HepG2 (cell line): ENCODE measurements at regions not wholly inside any gene's neighbourhood (a gene's known extent, or its start where the extent isn't known, plus 50 kb on each side); places are given as distances from the start of the nearest gene placed in this dataset.

Experiments used
- AHDC1 ChIP-seq: sonication (generic); formaldehyde crosslinking; IDR thresholded peaks from 2 replicates; pipeline ENCODE4 v1.5.1; 2020; ENCODE audit warnings: mild to moderate bottlenecking, missing genetic modification reagents, borderline replicate concordance
- ARID3A ChIP-seq: IDR thresholded peaks from 2 replicates; pipeline ENCODE4 v1.6.1; 2012; ENCODE audit warnings: low read depth, low read length, improper control_type of control experiment
- ATAD3A ChIP-seq: sonication (generic); formaldehyde crosslinking; IDR thresholded peaks from 2 replicates; pipeline ENCODE4 v1.4.0; 2020; ENCODE audit warnings: missing genetic modification reagents
- CHD2 ChIP-seq: IDR thresholded peaks from 2 replicates; pipeline ENCODE4 v1.6.1; 2011; ENCODE audit warnings: low read depth, low read length, improper control_type of control experiment
- FOSL2 ChIP-seq: sonication (generic); formaldehyde crosslinking; IDR thresholded peaks from 2 replicates; pipeline ENCODE4 v1.4.0; 2020; ENCODE audit warnings: missing genetic modification reagents
- FOXP1 ChIP-seq, 2 experiments: fragments of 450-650 bp in 1 of 2; IDR thresholded peaks; 2 replicates each; pipeline ENCODE4 v1.6.1; 2017 to 2018; ENCODE audit warnings: antibody characterized with exemption in 1 of 2
- GABPB1 ChIP-seq: IDR thresholded peaks from 2 replicates; pipeline ENCODE4 v1.6.1; 2016; ENCODE audit warnings: mild to moderate bottlenecking, missing genetic modification reagents, moderate library complexity, missing compliant biosample characterization
- KAT7 ChIP-seq: IDR thresholded peaks from 2 replicates; pipeline ENCODE4 v1.6.1; 2018; ENCODE audit warnings: borderline replicate concordance, missing compliant biosample characterization
- NFIC ChIP-seq: IDR thresholded peaks from 2 replicates; pipeline ENCODE4 v1.6.1; 2012; ENCODE audit warnings: mild to moderate bottlenecking, low read length, inconsistent platforms
- NR1H2 ChIP-seq: sonication (generic); formaldehyde crosslinking; IDR thresholded peaks from 2 replicates; pipeline ENCODE4 v1.8.1; 2022; ENCODE audit warnings: low read depth, missing genetic modification reagents, borderline replicate concordance
- PHF8 ChIP-seq: sonication (generic); formaldehyde crosslinking; IDR thresholded peaks from 2 replicates; pipeline ENCODE4 v1.5.0; 2020; ENCODE audit warnings: missing genetic modification reagents
- SAP130 ChIP-seq: IDR thresholded peaks from 2 replicates; pipeline ENCODE4 v1.6.1; 2016; ENCODE audit warnings: low read depth
- SOX5 ChIP-seq: IDR thresholded peaks from 2 replicates; pipeline ENCODE4 v1.6.1; 2016; ENCODE audit warnings: borderline replicate concordance
- ZBTB14 ChIP-seq: sonication (generic); formaldehyde crosslinking; IDR thresholded peaks from 2 replicates; pipeline ENCODE4 v1.4.0; 2020; ENCODE audit warnings: missing genetic modification reagents
- ZFP1 ChIP-seq: IDR thresholded peaks from 2 replicates; pipeline ENCODE4 v1.6.1; 2016
- ZNF12 ChIP-seq: sonication (generic); formaldehyde crosslinking; IDR thresholded peaks from 2 replicates; pipeline ENCODE4 v1.5.0; 2020; ENCODE audit warnings: missing genetic modification reagents
- ZNF18 ChIP-seq: sonication (generic); formaldehyde crosslinking; IDR thresholded peaks from 2 replicates; pipeline ENCODE4 v1.8.0; 2022; ENCODE audit warnings: mild to moderate bottlenecking, missing genetic modification reagents; ENCODE audit not compliant: insufficient replicate concordance
- ZNF224 ChIP-seq: sonication (generic); formaldehyde crosslinking; IDR thresholded peaks from 2 replicates; pipeline ENCODE4 v1.5.0; 2020; ENCODE audit warnings: mild to moderate bottlenecking, missing genetic modification reagents
- ZNF652 ChIP-seq: IDR thresholded peaks from 2 replicates; pipeline ENCODE4 v1.6.1; 2016; ENCODE audit warnings: low read depth, borderline replicate concordance
- ZNF674 ChIP-seq: sonication (generic); formaldehyde crosslinking; IDR thresholded peaks from 2 replicates; pipeline ENCODE4 v1.5.0; 2020; ENCODE audit warnings: low read depth, mild to moderate bottlenecking, missing genetic modification reagents
- TF ChIP-seq, protein P1 (sequence below): IDR thresholded peaks from 2 replicates; pipeline ENCODE4 v1.6.1; 2018; ENCODE audit warnings: missing genetic modification reagents, mild to moderate bottlenecking, missing compliant biosample characterization

- TF ChIP-seq KAT7 (CRISPR knock-in tag): no peak
- TF ChIP-seq ZNF674: no peak
- TF ChIP-seq ZNF224 (CRISPR knock-in tag): no peak
- TF ChIP-seq AHDC1 (CRISPR knock-in tag): peak; percentile 61; the same call in 1 of the 2 replicates
- TF ChIP-seq SAP130 (CRISPR knock-in tag): peak; percentile 48
- TF ChIP-seq ZFP1 (CRISPR knock-in tag): no peak
- TF ChIP-seq ATAD3A: no peak
- TF ChIP-seq GABPB1: 0 out of 2 replicates have a peak, but pooled peaks have one; percentile 5
- TF ChIP-seq FOXP1 (IDR thresholded peaks at IDR 0.05): no peak
- peak; percentile 49 for TF ChIP-seq FOXP1 (CRISPR knock-in tag; IDR thresholded peaks at IDR 0.05)
- 0 out of 2 replicates have a peak, but pooled peaks have one; percentile 40 for TF ChIP-seq CHD2
- TF ChIP-seq ARID3A: peak; percentile 76
- TF ChIP-seq NR1H2: no peak
- TF ChIP-seq ZNF18 (CRISPR knock-in tag): peak; percentile 41
- no peak for TF ChIP-seq ZBTB14 (CRISPR knock-in tag)
- peak; percentile 97 for TF ChIP-seq FOSL2 (CRISPR knock-in tag)
- TF ChIP-seq PHF8 (CRISPR knock-in tag): no peak
- TF ChIP-seq SOX5 (CRISPR knock-in tag): peak; percentile 62; the same call in 1 of the 2 replicates
- no peak; the same call in 1 of the 2 replicates for TF ChIP-seq ZNF652 (CRISPR knock-in tag)
- 0 out of 2 replicates have a peak, but pooled peaks have one; percentile 34 for TF ChIP-seq NFIC
- TF ChIP-seq ZNF12 (CRISPR knock-in tag): peak; percentile 72
- TF ChIP-seq, protein P1, sequence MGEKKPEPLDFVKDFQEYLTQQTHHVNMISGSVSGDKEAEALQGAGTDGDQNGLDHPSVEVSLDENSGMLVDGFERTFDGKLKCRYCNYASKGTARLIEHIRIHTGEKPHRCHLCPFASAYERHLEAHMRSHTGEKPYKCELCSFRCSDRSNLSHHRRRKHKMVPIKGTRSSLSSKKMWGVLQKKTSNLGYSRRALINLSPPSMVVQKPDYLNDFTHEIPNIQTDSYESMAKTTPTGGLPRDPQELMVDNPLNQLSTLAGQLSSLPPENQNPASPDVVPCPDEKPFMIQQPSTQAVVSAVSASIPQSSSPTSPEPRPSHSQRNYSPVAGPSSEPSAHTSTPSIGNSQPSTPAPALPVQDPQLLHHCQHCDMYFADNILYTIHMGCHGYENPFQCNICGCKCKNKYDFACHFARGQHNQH (CRISPR knock-in tag): peak; percentile 60; the same call in 1 of the 2 replicates
Measured at GRCh38 chr10:4459531-4459930, 366.5 kb upstream of the AKR1E2 start (continued).
